GM19397 (cell line): ENCODE measurements at regions not wholly inside any gene's neighbourhood (a gene's known extent, or its start where the extent isn't known, plus 50 kb on each side); places are given as distances from the start of the nearest gene placed in this dataset.
"Not testable (repeated sequence)": the region's sequence is repeated elsewhere in the genome, so short reads cannot be mapped to it uniquely, and the experiment has no call there.

ENCODE experiments used
- ATAC-seq: cut with Tn5 transposase; IDR thresholded peaks from one replicate; pipeline ENCODE4 v1.9.1; 2021; ENCODE audit warnings: mild to moderate bottlenecking, moderate library complexity; ENCODE audit not compliant: unreplicated experiment

DNA sequence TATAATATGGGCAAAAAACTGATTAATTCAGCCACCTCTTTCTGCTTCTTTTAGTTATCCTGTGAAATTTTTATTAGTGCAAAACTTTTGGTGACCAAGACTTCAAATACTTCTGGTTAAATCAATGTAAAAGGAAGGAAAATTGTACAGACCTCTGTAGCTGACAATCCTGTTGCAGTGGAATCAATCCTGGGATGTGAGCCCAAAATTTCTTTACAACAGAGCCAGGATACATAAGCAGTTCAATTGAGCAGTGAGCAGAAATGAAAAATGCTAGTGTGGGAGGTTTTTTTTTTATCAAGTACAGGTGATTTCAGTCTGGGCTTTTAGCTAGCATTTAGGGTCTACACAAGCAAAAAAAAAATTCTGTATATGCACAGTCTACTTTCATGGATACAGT, 398.0 kb downstream of the OTOL1 start:
- ATAC-seq: no peak

DNA sequence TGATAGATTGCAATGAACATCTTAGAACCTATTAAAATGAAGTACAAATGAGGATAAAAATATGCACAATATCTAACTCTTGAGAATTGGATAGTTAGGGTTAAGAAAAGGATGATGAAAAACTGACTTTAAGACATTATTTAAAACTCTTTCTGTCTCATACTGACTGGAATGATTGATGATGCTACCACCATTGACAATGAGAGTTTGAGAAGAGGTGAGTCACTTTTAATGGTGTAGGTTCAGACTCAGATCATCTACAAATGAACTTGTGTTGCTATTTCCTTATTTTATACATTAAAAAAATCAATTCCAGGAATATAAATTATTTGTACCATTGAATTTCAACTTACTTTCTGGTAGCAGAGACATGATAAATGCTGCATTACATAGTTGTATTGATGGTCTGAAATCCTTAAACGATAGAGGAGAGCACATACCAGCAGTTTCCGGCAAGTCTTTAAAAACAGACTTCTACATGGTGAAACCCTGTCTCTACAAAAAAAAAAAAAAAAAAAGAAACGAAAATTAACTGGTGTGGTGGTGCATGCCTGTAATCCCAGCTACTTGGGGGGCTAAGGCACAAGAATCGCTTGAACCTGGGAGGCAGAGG, 409.0 kb downstream of the OTOL1 start:
- ATAC-seq: no peak

- ATAC-seq: no peak
These were observed 417.3 kb downstream of the OTOL1 start for GRCh38 chr3:161913786-161914389.

- ATAC-seq: no peak
These were observed 418.3 kb downstream of the OTOL1 start for GRCh38 chr3:161914703-161915417.

DNA sequence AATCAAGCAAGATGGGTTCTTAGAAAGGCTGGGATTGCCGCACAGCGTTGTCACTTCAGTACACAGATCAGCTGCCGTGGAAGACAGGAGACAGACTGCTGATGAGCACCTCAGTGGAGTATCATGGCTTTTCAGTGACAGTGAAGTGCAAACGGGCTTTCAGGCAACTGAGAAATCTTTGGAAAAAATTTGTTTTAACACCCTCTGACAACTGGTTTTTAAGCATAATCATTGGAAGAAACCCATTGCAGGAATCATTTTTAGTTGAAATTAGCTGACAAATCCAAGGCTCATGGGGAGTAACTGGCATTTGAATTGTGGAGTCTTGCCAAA, 418.8 kb downstream of the OTOL1 start:
- ATAC-seq: no peak

DNA sequence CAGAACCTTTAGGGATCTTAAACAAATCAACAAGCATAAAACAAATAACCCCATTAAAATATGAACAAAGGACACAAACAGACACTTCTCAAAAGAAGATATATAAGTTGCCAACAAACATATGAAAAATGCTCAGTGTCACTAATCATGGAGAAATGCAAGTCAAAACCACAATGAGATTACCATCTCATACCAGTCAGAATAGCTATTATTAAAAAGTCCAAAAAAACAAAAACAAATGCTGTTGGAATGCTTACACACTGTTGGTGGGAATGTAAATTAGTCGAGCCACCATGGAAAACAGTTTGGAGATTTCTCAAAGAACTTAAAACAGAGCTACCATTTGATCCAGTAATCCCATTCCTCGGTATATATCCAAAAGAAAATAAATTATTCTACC, 423.6 kb downstream of the OTOL1 start:
- no peak for ATAC-seq

DNA sequence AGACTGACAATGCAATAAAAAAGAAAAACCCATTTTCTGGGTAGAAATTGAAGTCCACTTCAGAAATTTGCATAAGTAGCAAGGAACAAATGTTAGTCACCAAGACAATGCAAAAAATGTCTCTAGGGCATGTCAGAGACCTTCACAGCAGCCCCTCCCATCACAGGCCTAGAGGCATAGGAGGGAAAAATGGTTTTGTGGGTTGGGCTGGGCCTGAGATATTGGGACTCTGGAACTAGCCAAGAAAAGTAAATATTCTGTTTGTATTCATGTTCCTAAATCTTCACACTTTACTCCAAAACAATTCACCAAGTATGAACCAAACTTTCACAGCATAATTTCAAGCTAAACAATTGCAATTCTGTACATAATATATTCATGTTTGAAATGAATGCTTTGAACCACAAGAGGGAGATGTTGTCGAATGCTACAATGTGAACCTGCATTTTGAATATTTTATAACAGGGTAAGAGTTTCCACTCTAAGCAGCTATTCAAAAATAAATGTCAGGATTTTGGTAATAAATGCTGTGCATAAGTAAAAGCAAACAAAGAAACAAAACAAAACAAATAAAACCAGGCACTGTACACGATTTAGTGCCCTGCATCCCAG, 429.2 kb downstream of the OTOL1 start:
- ATAC-seq: no peak

GRCh38 chr3:161927131-161927530, 430.5 kb downstream of the OTOL1 start:
- ATAC-seq: no peak

- ATAC-seq: no peak
These were observed 443.5 kb downstream of the OTOL1 start for GRCh38 chr3:161939918-161940620.

- no peak for ATAC-seq
These were observed 444.0 kb downstream of the OTOL1 start for GRCh38 chr3:161940621-161940965.

GRCh38 chr3:161941891-161942290, 445.3 kb downstream of the OTOL1 start:
- ATAC-seq: no peak

DNA sequence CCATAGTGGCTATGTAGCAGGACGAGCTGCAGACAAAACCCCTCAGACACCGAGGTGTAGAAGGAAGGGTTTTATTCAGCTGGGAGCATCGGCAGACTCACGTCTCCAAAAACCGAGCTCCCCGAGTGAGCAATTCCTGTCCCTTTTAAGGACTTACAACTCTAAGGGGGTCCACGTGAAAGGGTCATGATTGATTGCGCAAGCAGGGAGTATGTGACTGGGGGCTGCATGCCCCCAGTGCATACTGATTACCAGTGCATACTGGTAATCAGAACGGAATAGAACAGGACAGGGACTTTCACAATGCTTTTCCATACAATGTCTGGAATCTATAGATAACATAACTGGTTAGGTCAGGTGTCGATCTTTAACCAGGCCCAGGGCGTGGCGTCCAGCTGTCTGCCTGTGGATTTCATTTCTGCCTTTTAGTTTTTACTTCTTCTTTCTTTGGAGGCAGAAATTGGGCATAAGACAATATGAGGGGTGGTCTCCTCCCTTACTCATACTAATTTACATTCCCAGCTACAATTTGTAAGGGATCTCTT, 447.3 kb downstream of the OTOL1 start:
- ATAC-seq: not testable (repeated sequence)

DNA sequence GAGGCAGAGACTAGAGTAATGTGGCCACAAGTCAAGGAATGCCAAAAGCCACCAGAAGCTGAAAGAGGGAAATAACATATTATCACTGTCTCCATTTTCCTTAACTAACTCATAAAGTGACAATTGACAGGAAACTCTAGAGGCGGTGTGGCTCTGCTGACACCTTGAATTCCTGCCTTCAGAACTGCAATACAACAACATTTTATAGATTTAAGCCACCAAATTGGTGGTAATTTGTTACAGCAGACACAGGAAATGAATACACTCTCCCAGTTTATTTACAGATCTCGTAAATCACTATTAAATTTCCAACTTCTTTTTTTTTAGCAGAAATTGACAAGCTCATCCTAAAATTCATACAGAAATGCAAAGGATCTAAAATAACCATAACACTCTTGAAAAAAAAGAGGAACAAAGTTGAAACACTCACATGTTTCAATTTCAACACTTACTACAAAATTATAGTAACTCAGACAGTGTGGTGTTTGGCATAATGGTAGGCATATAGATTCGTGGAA, 449.9 kb downstream of the OTOL1 start:
- ATAC-seq: no peak

DNA sequence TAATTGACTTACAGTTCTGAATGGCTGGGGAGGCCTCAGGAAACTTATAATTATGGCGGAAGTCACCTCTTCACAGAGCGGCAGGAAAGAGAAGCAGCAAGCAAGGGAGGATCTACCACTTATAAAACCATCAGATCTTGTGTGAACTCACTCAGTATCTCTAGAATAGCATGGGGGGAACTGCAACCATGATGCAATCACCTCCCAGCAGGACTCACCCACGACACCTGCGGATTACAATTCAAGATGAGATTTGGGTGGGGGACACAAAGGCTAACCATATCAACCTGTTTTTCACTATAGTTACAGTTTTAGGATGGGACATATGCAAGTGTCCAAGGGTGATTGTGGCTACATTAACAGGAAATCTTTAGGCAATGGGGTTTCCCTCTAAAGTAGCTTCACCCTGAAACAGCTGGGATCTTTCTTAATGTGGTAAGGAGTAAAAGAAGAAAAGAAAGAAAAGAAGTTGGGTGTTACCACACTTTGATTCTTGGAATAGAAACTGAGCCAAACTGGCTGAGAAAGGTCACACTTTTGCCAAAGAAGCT, 453.8 kb downstream of the OTOL1 start:
- ATAC-seq: no peak

DNA sequence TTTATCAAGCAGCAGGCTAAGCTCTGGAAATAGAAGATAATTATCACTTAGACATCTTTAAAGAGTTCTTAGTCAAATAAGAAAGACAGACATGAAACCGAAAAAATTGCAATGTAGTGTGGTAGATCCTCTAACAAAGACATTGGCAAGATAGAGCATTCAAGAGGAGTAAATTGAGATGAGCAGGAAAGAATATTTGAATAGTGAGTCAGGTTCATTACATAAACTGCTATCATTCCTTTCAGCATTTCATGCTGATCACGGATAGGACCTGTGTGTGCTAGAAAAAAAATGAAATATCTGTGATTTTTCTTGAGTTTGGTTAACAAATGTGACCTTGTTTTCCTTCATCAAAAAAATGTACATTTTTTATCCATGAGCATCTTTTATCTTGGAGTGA, 460.9 kb downstream of the OTOL1 start:
- no peak for ATAC-seq

- no peak for ATAC-seq
These were observed 468.2 kb downstream of the OTOL1 start for GRCh38 chr3:161964857-161965256.

GRCh38 chr3:161969867-161970266, 473.3 kb downstream of the OTOL1 start:
- ATAC-seq: no peak

GRCh38 chr3:161975201-161975600, 478.6 kb downstream of the OTOL1 start:
- no peak for ATAC-seq

DNA sequence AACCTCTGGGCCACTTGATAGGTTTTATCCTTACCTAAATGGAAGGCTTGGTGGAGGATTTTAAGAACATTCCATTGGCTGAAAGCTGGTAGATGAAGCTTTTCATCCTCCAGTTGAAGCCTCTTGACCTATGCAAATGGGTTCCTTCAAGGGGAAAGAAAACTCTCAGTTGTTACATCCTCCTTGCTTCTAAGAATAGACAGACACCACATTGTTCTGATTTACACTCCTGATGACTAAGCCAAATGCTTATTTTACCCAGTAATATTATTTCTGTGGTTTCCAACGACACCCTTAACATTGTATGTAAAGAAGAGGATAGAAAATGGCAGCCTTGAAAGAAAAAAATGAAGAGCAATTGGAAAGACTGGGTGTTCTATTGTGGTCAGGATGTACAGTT, 480.5 kb downstream of the OTOL1 start:
- no peak for ATAC-seq

DNA sequence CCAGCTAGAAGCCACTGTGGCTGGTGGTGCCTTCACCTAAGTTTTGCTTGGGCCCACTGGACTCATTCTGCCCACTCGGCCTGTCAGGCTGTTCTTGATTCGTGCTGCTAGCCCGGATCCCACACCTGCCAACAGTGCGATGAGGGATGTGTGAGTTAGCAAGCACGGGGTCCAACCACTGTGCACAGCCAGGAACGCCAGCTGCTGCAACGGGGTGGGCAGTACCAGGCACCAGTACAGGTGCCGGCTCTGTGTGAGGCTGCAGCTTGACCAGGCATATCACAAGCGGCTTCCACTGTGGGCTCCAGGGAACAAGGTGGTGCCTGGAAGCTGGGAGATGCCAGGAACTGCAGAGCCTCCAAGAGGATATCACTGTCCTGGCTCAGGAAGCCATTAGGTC, 481.2 kb downstream of the OTOL1 start:
- no peak for ATAC-seq

DNA sequence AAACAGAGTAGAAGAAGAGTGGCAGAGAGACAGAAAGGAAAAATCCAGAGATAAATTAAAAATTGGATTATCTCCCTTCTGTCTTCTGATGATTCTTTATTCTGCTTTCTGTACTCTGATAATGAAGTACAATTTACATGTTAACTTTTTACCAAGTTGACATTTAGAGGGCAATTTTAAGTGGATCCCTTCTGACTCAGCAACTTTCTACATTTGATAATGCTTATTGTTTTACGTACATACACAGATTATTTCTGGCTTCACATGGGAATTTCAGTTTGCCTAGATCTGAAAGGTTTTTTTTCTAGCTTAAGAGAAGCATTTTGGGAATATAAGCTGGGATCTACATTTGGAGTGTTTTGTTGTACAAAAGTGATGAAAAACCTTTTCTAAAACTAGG, 491.3 kb downstream of the OTOL1 start:
- no peak for ATAC-seq
